22Rv1 (cell line): ENCODE measurements at regions not wholly inside any gene's neighbourhood (a gene's known extent, or its start where the extent isn't known, plus 50 kb on each side); places are given as distances from the start of the nearest gene placed in this dataset.

Experiments used
- H3K27ac ChIP-seq: fragments of 450-650 bp; 2 replicates; pipeline ENCODE4 v1.5.1; 2017
- CTCF ChIP-seq: fragments of 450-650 bp; IDR thresholded peaks from 2 replicates; pipeline ENCODE4 v1.5.1; 2017; ENCODE audit warnings: mild to moderate bottlenecking
- ZFX ChIP-seq: fragments of 450-650 bp; IDR thresholded peaks from 2 replicates; pipeline ENCODE4 v1.6.1; 2017; ENCODE audit warnings: antibody characterized with exemption, borderline replicate concordance

DNA sequence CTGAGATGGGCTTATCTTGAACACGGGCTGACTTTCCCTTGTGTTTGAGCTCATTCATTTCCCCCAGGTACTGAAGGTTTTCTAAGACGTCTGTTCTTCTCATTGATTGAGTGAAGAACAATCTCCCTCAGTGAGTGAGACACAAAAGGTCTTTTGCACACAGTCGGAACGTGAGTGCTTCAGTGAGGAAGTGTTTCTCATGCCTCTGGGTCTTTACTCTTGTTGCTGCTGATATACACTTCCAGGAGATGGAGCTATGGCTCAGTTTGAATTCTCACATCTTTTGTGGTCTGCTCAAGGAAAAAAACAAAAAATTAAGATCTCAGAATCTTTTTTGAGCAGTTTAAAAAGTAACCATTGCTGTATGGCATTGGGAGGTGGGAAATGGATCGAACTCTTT is 981.9 kb upstream of the TENM3 start:
- TF ChIP-seq ZFX: no peak
- peak; percentile 27; the same call in 1 of the 2 replicates for TF ChIP-seq CTCF
- H3K27ac ChIP-seq: no peak overlapping the region

GRCh38 chr4:181264893-181265292 is 978.3 kb upstream of the TENM3 start:
- no peak overlapping the region for H3K27ac ChIP-seq
- no peak for TF ChIP-seq ZFX
- no peak for TF ChIP-seq CTCF

DNA sequence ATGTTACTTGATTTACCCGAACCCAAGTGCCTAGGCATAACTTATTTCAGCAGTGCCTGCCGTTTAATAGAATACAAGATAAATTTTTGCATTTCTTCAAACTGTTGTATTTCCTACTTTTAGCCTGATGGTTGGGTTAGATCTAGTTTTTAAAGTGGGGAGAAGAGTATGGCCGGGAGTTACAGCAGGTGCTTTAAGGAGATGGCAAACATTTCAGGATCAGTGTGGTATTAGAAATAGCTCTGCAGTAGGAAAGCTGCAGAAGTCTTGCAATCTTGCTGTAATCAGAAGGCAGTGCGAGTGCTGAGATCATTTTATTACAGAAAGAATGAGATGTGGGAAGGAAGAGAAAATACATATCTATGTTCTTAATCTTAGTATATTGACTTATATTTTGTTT is 977.8 kb upstream of the TENM3 start:
- no peak overlapping the region for H3K27ac ChIP-seq
- TF ChIP-seq ZFX (no peak), CTCF (no peak)

GRCh38 chr4:181271116-181271640 is 972.0 kb upstream of the TENM3 start:
- H3K27ac ChIP-seq: no peak overlapping the region
- TF ChIP-seq ZFX: no peak
- TF ChIP-seq CTCF: no peak

DNA sequence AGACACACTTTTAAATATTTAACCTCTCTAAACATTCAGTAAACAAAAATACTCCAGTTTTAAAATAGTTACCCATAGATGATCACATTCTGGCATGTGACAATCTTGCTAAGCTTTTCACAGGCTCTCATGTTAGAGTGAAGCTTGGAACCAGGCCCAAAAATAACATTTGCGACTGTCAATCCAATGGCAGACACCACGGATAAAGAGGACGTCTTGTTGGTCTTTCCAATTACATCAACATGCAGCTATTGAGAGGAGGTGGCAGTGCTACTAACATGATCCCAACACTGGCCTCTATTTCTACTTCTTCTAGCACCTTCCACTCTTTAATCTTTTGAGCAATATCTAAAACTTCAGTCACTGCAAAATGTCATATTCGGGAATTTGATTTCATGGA is 970.8 kb upstream of the TENM3 start:
- H3K27ac ChIP-seq: no peak overlapping the region
- no peak for TF ChIP-seq ZFX
- no peak for TF ChIP-seq CTCF

DNA sequence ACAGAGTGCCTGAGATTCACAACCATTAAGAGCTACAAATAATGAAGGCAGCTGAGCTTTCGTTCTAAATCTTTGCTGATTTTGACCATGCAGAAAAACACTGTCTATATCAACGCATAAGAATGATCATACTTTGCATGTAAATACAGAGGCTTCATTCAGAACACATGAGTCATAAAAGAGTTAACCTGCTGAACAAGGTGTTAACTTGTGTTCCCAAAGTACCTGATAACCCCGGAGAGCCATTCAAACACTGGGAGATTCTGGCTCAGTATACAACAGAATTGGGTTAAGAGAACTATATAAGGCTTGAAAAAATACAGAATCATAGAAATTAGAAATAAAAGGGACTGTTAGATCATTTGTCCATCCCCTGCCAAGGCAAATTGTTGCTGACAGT is 964.3 kb upstream of the TENM3 start:
- TF ChIP-seq CTCF (no peak), ZFX (no peak)
- H3K27ac ChIP-seq: no peak overlapping the region

GRCh38 chr4:181281451-181281850 is 961.8 kb upstream of the TENM3 start:
- TF ChIP-seq CTCF: no peak
- TF ChIP-seq ZFX: no peak
- no peak overlapping the region for H3K27ac ChIP-seq
